A549 (cell line): ENCODE measurements at regions not wholly inside any gene's neighbourhood (a gene's known extent, or its start where the extent isn't known, plus 50 kb on each side); places are given as distances from the start of the nearest gene placed in this dataset.

Experiments used
- ATAC-seq, 2 experiments: fragments of 200-7000 bp in 1 of 2; fragments of >200 bp in 1 of 2; cut with Nextera tagmentation in 1 of 2; cut with Tn5 transposase in 1 of 2; 3 replicates each; pipeline versions ENCODE4 v1.8.0 to v1.9.1; 2018 to 2020; ENCODE audit warnings: mild to moderate bottlenecking in 1 of 2, moderate library complexity in 1 of 2
- CTCF ChIA-PET: fragments of 300-600 bp; sonication (Branson Sonifier 250); formaldehyde crosslinking; extraction: SDS; loops from one replicate; lab custom pipeline; 2021; ENCODE audit warnings: antibody characterized with exemption, inconsistent platforms; lab: Yijun Ruan, JAX
- POLR2A ChIA-PET: fragments of 350-600 bp; formaldehyde crosslinking; extraction: SDS; loops from one replicate; lab custom pipeline; 2021; ENCODE audit warnings: antibody characterized with exemption, inconsistent platforms; lab: Yijun Ruan, JAX
- DNase-seq, 2 experiments: peaks; one replicate each; pipeline versions ENCODE4 v3.0.0 to v3.0.0-alpha.2; 2011 to 2016; ENCODE audit warnings: low read depth in 1 of 2, low spot score in 1 of 2
- FAIRE-seq: peaks from 2 replicates; lab custom pipeline; 2011; peaks lifted over from hg19 to GRCh38; lab: Jason Lieb, UNC
- H3K27ac ChIP-seq, 2 experiments: fragments of >200 bp; sonication (Bioruptor Twin); formaldehyde crosslinking; 3 replicates each; pipeline ENCODE4 v1.5.1; 2016 to 2017
- H3K4me1 ChIP-seq: fragments of >200 bp; sonication (Bioruptor Twin); formaldehyde crosslinking; 3 replicates; pipeline ENCODE4 v1.6.1; 2016
- H3K4me2 ChIP-seq: fragments of >200 bp; sonication (Bioruptor Twin); formaldehyde crosslinking; 3 replicates; pipeline ENCODE4 v1.6.1; 2016
- H3K4me3 ChIP-seq: fragments of >200 bp; sonication (Bioruptor Twin); formaldehyde crosslinking; 3 replicates; pipeline ENCODE4 v1.5.1; 2016
- H3K9me3 ChIP-seq: fragments of >200 bp; sonication (Bioruptor Twin); formaldehyde crosslinking; 3 replicates; pipeline ENCODE4 v1.6.1; 2016
- BHLHE40 ChIP-seq: IDR thresholded peaks from 2 replicates; pipeline ENCODE4 v1.6.1; 2012; ENCODE audit warnings: low read depth, low read length, inconsistent platforms
- CBX2 ChIP-seq: fragments of 200-600 bp; sonication (generic); IDR thresholded peaks from 2 replicates; pipeline ENCODE4 v1.6.1; 2016; ENCODE audit warnings: low read depth, mild to moderate bottlenecking, borderline replicate concordance
- CBX8 ChIP-seq: fragments of 200-600 bp; sonication (generic); IDR thresholded peaks from 2 replicates; pipeline ENCODE4 v1.6.1; 2016
- CEBPB ChIP-seq, 2 experiments: fragments of >200 bp in 1 of 2; sonication (Bioruptor Twin) in 1 of 2; formaldehyde crosslinking in 1 of 2; IDR thresholded peaks; 2 replicates each; pipeline ENCODE4 v1.6.1; 2012 to 2016
- CHD4 ChIP-seq: fragments of 200-600 bp; sonication (generic); IDR thresholded peaks from 2 replicates; pipeline ENCODE4 v1.6.1; 2016; ENCODE audit warnings: antibody characterized with exemption, mild to moderate bottlenecking, borderline replicate concordance
- ESRRA ChIP-seq: fragments of 150-350 bp; IDR thresholded peaks from 2 replicates; pipeline ENCODE4 v1.6.1; 2014; ENCODE audit warnings: mild to moderate bottlenecking, low read length, borderline replicate concordance
- FOXS1 ChIP-seq: fragments of 250-450 bp; sonication (Bioruptor Pico); IDR thresholded peaks from 2 replicates; pipeline ENCODE4 v1.5.0; 2020; ENCODE audit warnings: mild to moderate bottlenecking, moderate library complexity
- HEYL ChIP-seq: fragments of 250-450 bp; sonication (Bioruptor Pico); IDR thresholded peaks from 2 replicates; pipeline ENCODE4 v1.8.0; 2021; ENCODE audit warnings: mild to moderate bottlenecking, moderate library complexity
- KDM1A ChIP-seq: fragments of 200-600 bp; sonication (generic); IDR thresholded peaks from 2 replicates; pipeline ENCODE4 v1.6.1; 2016; ENCODE audit warnings: low read depth, mild to moderate bottlenecking
- MYC ChIP-seq: IDR thresholded peaks from 2 replicates; pipeline ENCODE4 v1.6.1; 2012; ENCODE audit warnings: mild to moderate bottlenecking, inconsistent platforms, low read length, improper control_type of control experiment, borderline replicate concordance
- NFE2L2 ChIP-seq: fragments of 150-350 bp; conservative IDR thresholded peaks from 2 replicates; pipeline ENCODE4 v1.6.1; 2014; ENCODE audit warnings: low read length
- RAD21 ChIP-seq, 2 experiments: fragments of >200 bp in 1 of 2; sonication (Bioruptor Twin) in 1 of 2; formaldehyde crosslinking in 1 of 2; IDR thresholded peaks in 1 of 2; conservative IDR thresholded peaks in 1 of 2; 2 replicates in 1 of 2; 3 replicates in 1 of 2; pipeline ENCODE4 v1.6.1; 2012 to 2018; ENCODE audit warnings: inconsistent platforms in 1 of 2
- RARB ChIP-seq: fragments of 250-450 bp; sonication (Bioruptor Pico); IDR thresholded peaks from 2 replicates; pipeline ENCODE4 v1.8.0; 2021; ENCODE audit warnings: mild to moderate bottlenecking, moderate library complexity
- RCOR1 ChIP-seq: fragments of 150-350 bp; IDR thresholded peaks from 2 replicates; pipeline ENCODE4 v1.6.1; 2014; ENCODE audit warnings: antibody characterized with exemption, low read length, low read depth
- REST ChIP-seq: fragments of 200-600 bp; sonication (generic); IDR thresholded peaks from 2 replicates; pipeline ENCODE4 v1.6.1; 2016; ENCODE audit warnings: antibody characterized with exemption, mild to moderate bottlenecking, moderate library complexity
- RNF2 ChIP-seq: fragments of 200-600 bp; sonication (generic); IDR thresholded peaks from 2 replicates; pipeline ENCODE4 v1.6.1; 2016; ENCODE audit warnings: low read depth, mild to moderate bottlenecking, antibody characterized with exemption, moderate library complexity, borderline replicate concordance
- SMC3 ChIP-seq: fragments of >200 bp; sonication (Bioruptor Twin); formaldehyde crosslinking; IDR thresholded peaks from 3 replicates; pipeline ENCODE4 v1.6.1; 2018; ENCODE audit warnings: inconsistent platforms
- TFCP2L1 ChIP-seq: fragments of 250-450 bp; sonication (Bioruptor Pico); IDR thresholded peaks from 2 replicates; pipeline ENCODE4 v1.5.0; 2021; ENCODE audit warnings: mild to moderate bottlenecking
- TP53 ChIP-seq: fragments of 250-450 bp; sonication (Bioruptor Pico); IDR thresholded peaks from 2 replicates; pipeline ENCODE4 v1.5.0; 2021; ENCODE audit warnings: mild to moderate bottlenecking, moderate library complexity
- USF2 ChIP-seq: fragments of 450-650 bp; IDR thresholded peaks from 2 replicates; pipeline ENCODE4 v1.6.1; 2014; ENCODE audit warnings: antibody characterized with exemption
- ZC3H11A ChIP-seq: fragments of 450-650 bp; IDR thresholded peaks from 2 replicates; pipeline ENCODE4 v1.6.1; 2014; ENCODE audit warnings: antibody characterized with exemption, mild to moderate bottlenecking
- ZFP36 ChIP-seq: fragments of 450-650 bp; IDR thresholded peaks from 2 replicates; pipeline ENCODE4 v1.6.1; 2014; ENCODE audit warnings: borderline replicate concordance; ENCODE audit not compliant: partially characterized antibody
- WGBS: methylation state at CpG from one replicate; pipeline ENCODE4 v1.1.6; 2017; ENCODE audit errors: missing lambda C conversion rate; 5-methylcytosine and 5-hydroxymethylcytosine counted together
- TF ChIP-seq, protein P1 (sequence below): IDR thresholded peaks from 2 replicates; pipeline ENCODE4 v1.6.1; 2012

- no peak overlapping the region for H3K4me3 ChIP-seq
- TF ChIP-seq REST: no peak
- TF ChIP-seq ZFP36: no peak
- no peak for TF ChIP-seq ESRRA
- ChIA-PET CTCF (no interaction called here), POLR2A (no interaction called here)
- no peak overlapping the region for H3K27ac ChIP-seq
- no peak for DNase-seq
- H3K4me1 ChIP-seq: no peaks in the 10 kb centered on the region
- WGBS: 87% methylated on average over 5 of the region's 12 CpGs
- H3K4me2 ChIP-seq: no peak overlapping the region
- no peak for FAIRE-seq
- no peaks in the 10 kb centered on the region for H3K9me3 ChIP-seq
- ATAC-seq: no peak
Measured at GRCh38 chr22:49586873-49587272, 240.8 kb downstream of the BRD1 start.

- peak in 1 of 2 experiments; percentile 40 for DNase-seq
- POLR2A ChIA-PET: no interaction called here
- 40% methylated on average over 7 of the region's 20 CpGs for WGBS
Measured at GRCh38 chr22:49586244-49586748, 241.4 kb downstream of the BRD1 start.

GRCh38 chr22:49585461-49586243 lies 242.0 kb downstream of the BRD1 start:
- ATAC-seq: no peak
- FAIRE-seq: no peak
- no peaks in the 10 kb centered on the region for H3K9me3 ChIP-seq
- no peak for TF ChIP-seq NFE2L2
- TF ChIP-seq RNF2: no peak
- no peak for TF ChIP-seq CBX8
- TF ChIP-seq RARB (CRISPR knock-in tag): no peak
- TF ChIP-seq TFCP2L1 (CRISPR knock-in tag): no peak
- no peak for TF ChIP-seq CEBPB (IDR thresholded peaks at IDR 0.05)
- TF ChIP-seq MYC: no peak
- TF ChIP-seq TP53 (CRISPR knock-in tag): no peak
- TF ChIP-seq KDM1A: no peak
- TF ChIP-seq, all 56 proteins: peak for 0
- WGBS: 34% methylated on average over 21 of the region's 23 CpGs
- H3K27ac ChIP-seq: no peak overlapping the region
- ChIA-PET CTCF (no interaction called here), POLR2A (no interaction called here)
- DNase-seq: no peak
- no peak overlapping the region for H3K4me3 ChIP-seq
- no peak overlapping the region for H3K4me2 ChIP-seq
- no peaks in the 10 kb centered on the region for H3K4me1 ChIP-seq

More at GRCh38 chr22:49586244-49586748, 241.4 kb downstream of the BRD1 start:
- Histone ChIP-seq H3K4me1 (no peaks in the 10 kb centered on the region), H3K4me2 (no peak overlapping the region), H3K9me3 (no peaks in the 10 kb centered on the region), H3K27ac (no peak overlapping the region), H3K4me3 (no peak overlapping the region)
- ATAC-seq (peak in 1 of 2 experiments; percentile 44; a peak in 2 of 6 replicates), FAIRE-seq (no peak)
- TF ChIP-seq TP53 (CRISPR knock-in tag): no peak
- TF ChIP-seq ZC3H11A: no peak
- TF ChIP-seq USF2: no peak
- no peak for TF ChIP-seq FOXS1 (CRISPR knock-in tag)
- TF ChIP-seq, protein P1, sequence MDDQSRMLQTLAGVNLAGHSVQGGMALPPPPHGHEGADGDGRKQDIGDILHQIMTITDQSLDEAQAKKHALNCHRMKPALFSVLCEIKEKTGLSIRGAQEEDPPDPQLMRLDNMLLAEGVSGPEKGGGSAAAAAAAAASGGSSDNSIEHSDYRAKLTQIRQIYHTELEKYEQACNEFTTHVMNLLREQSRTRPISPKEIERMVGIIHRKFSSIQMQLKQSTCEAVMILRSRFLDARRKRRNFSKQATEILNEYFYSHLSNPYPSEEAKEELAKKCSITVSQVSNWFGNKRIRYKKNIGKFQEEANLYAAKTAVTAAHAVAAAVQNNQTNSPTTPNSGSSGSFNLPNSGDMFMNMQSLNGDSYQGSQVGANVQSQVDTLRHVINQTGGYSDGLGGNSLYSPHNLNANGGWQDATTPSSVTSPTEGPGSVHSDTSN: no peak
- TF ChIP-seq BHLHE40: no peak
- TF ChIP-seq RAD21 (conservative IDR thresholded peaks at IDR 0.05 in 1 of 2, IDR thresholded peaks at IDR 0.05 in 1 of 2): no peak
- TF ChIP-seq CHD4: no peak
- TF ChIP-seq HEYL (CRISPR knock-in tag): no peak
- no peak for TF ChIP-seq SMC3
- TF ChIP-seq CBX2: no peak
- TF ChIP-seq RCOR1: no peak
- no peak for TF ChIP-seq ZFP36
- no peak for TF ChIP-seq MYC
- CTCF ChIA-PET: no interaction called here
